HepG2 (cell line): ENCODE measurements at regions not wholly inside any gene's neighbourhood (a gene's known extent, or its start where the extent isn't known, plus 50 kb on each side); places are given as distances from the start of the nearest gene placed in this dataset.

Experiments used
- ATAC-seq: fragments of 200-7000 bp; cut with Tn5 transposase; 3 replicates; pipeline ENCODE4 v1.9.1; 2020; ENCODE audit warnings: mild to moderate bottlenecking, moderate library complexity
- BruUV-seq: library from RNA; stranded (reverse); fragments of 400-500 nt; replicated peaks from 2 replicates; lab custom pipeline; 2021; lab: Mats Ljungman, UMichigan
- CTCF ChIA-PET: fragments of 300-600 bp; formaldehyde crosslinking; extraction: SDS; loops from one replicate; lab custom pipeline; 2021; ENCODE audit warnings: low total read pairs, inconsistent platforms, low intra/inter-chr PET ratio; lab: Yijun Ruan, JAX
- POLR2A ChIA-PET: fragments of 350-600 bp; sonication (Branson Sonifier 250); formaldehyde crosslinking; loops from one replicate; lab custom pipeline; 2020; ENCODE audit warnings: antibody characterized with exemption, inconsistent platforms; lab: Yijun Ruan, JAX
- DNase-seq: peaks from one replicate; pipeline ENCODE4 v3.0.0-alpha.2; 2015; ENCODE audit warnings: low spot score
- FAIRE-seq: peaks from 3 replicates; lab custom pipeline; 2011; peaks lifted over from hg19 to GRCh38; lab: Jason Lieb, UNC
- H2AFZ ChIP-seq: one replicate; pipeline ENCODE4 v1.6.1; 2011; ENCODE audit warnings: low read length, inconsistent platforms
- H3K27ac ChIP-seq: fragments of 300-600 bp; 3 replicates; pipeline ENCODE4 v1.8.0; 2011; ENCODE audit warnings: mixed run types, mild to moderate bottlenecking, mixed read lengths, low read length, inconsistent platforms; ENCODE audit not compliant: insufficient read depth; ENCODE audit errors: extremely low read length
- H3K27me3 ChIP-seq, 2 experiments: fragments of 200-600 bp in 1 of 2; 2 replicates in 1 of 2; 3 replicates in 1 of 2; pipeline versions ENCODE4 v1.6.0 to v1.8.0; 2011; ENCODE audit warnings: low read length in 2 of 2, mild to moderate bottlenecking in 2 of 2, moderate library complexity in 2 of 2, inconsistent platforms in 1 of 2; ENCODE audit not compliant: insufficient read depth in 2 of 2, control insufficient read depth in 1 of 2
- H3K36me3 ChIP-seq, 2 experiments: fragments of 200-600 bp in 1 of 2; replicated peaks in 1 of 2; 2 replicates in 1 of 2; 3 replicates in 1 of 2; pipeline versions ENCODE4 v1.5.1 to v1.8.0; 2011; ENCODE audit warnings: low read length in 2 of 2, inconsistent platforms in 1 of 2; ENCODE audit not compliant: insufficient read depth in 2 of 2, control insufficient read depth in 1 of 2
- H3K4me1 ChIP-seq: 2 replicates; pipeline ENCODE4 v1.5.1; 2012; ENCODE audit warnings: low read length, inconsistent platforms; ENCODE audit not compliant: insufficient read depth
- H3K4me2 ChIP-seq: 2 replicates; pipeline ENCODE4 v1.6.0; 2011; ENCODE audit warnings: low read depth, low read length, inconsistent platforms
- H3K4me3 ChIP-seq, 3 experiments: fragments of 200-600 bp in 1 of 3; sonication (generic), shearing (Covaris generic) in 1 of 3; replicated peaks in 1 of 3; 2 replicates each; pipeline ENCODE4 v1.5.1; 2011 to 2016; ENCODE audit warnings: low read length in 3 of 3, inconsistent platforms in 2 of 3, low read depth in 2 of 3, mild to moderate bottlenecking in 2 of 3, control low read depth in 1 of 3, mixed read lengths in 1 of 3; ENCODE audit not compliant: insufficient read depth in 1 of 3
- H3K79me2 ChIP-seq: one replicate; pipeline ENCODE4 v1.6.1; 2011; ENCODE audit warnings: low read length, inconsistent platforms; ENCODE audit not compliant: insufficient read depth
- H3K9ac ChIP-seq: 2 replicates; pipeline ENCODE4 v1.6.0; 2011; ENCODE audit warnings: mild to moderate bottlenecking, low read depth, low read length, inconsistent platforms; ENCODE audit not compliant: insufficient read depth
- H3K9me3 ChIP-seq: 2 replicates; pipeline ENCODE4 v1.5.1; 2012; ENCODE audit warnings: mild to moderate bottlenecking, low read length
- H4K20me1 ChIP-seq: 2 replicates; pipeline ENCODE4 v1.6.0; 2011; ENCODE audit warnings: inconsistent platforms, mild to moderate bottlenecking, low read length, moderate library complexity; ENCODE audit not compliant: insufficient read depth
- CREB1 ChIP-seq, 2 experiments: fragments of 450-650 bp in 1 of 2; IDR thresholded peaks; 2 replicates each; pipeline ENCODE4 v1.6.1; 2016 to 2017; ENCODE audit warnings: control low read depth in 1 of 2, mild to moderate bottlenecking in 1 of 2, missing compliant biosample characterization in 1 of 2, missing genetic modification characterization in 1 of 2
- FOXK2 ChIP-seq: fragments of 450-650 bp; IDR thresholded peaks from 2 replicates; pipeline ENCODE4 v1.6.1; 2016
- KDM6A ChIP-seq: IDR thresholded peaks from 2 replicates; pipeline ENCODE4 v1.6.1; 2016; ENCODE audit warnings: low read depth
- NAIF1 ChIP-seq: sonication (generic); formaldehyde crosslinking; IDR thresholded peaks from 2 replicates; pipeline ENCODE4 v1.5.0; 2020; ENCODE audit warnings: mild to moderate bottlenecking, missing genetic modification reagents, borderline replicate concordance
- NR2F6 ChIP-seq, 2 experiments: IDR thresholded peaks; 2 replicates each; pipeline ENCODE4 v1.6.1; 2016; ENCODE audit warnings: antibody characterized with exemption in 1 of 2, mild to moderate bottlenecking in 1 of 2
- SALL2 ChIP-seq: sonication (generic); formaldehyde crosslinking; IDR thresholded peaks from 2 replicates; pipeline ENCODE4 v1.8.1; 2023; ENCODE audit warnings: mild to moderate bottlenecking, missing genetic modification reagents, inconsistent platforms
- SRY ChIP-seq: sonication (generic); formaldehyde crosslinking; IDR thresholded peaks from 2 replicates; pipeline ENCODE4 v1.8.0; 2022; ENCODE audit warnings: mild to moderate bottlenecking, missing genetic modification reagents
- ZBTB7A ChIP-seq: sonication (generic); formaldehyde crosslinking; IDR thresholded peaks from 2 replicates; pipeline ENCODE4 v1.8.0; 2022; ENCODE audit warnings: mild to moderate bottlenecking, missing genetic modification reagents
- ZNF10 ChIP-seq: sonication (generic); formaldehyde crosslinking; IDR thresholded peaks from 2 replicates; pipeline ENCODE4 v1.4.0; 2020; ENCODE audit warnings: mild to moderate bottlenecking, low read depth, missing genetic modification reagents, borderline replicate concordance
- ZNF629 ChIP-seq: sonication (generic); formaldehyde crosslinking; conservative IDR thresholded peaks from 2 replicates; pipeline ENCODE4 v1.5.0; 2020; ENCODE audit warnings: missing genetic modification reagents
- ZNF709 ChIP-seq: sonication (generic); formaldehyde crosslinking; IDR thresholded peaks from 2 replicates; pipeline ENCODE4 v1.5.0; 2020; ENCODE audit warnings: mild to moderate bottlenecking, missing genetic modification reagents
- ZNF720 ChIP-seq: sonication (generic); formaldehyde crosslinking; IDR thresholded peaks from 2 replicates; pipeline ENCODE4 v1.4.0; 2020; ENCODE audit warnings: missing genetic modification reagents
- ZSCAN30 ChIP-seq: sonication (generic); formaldehyde crosslinking; IDR thresholded peaks from 2 replicates; pipeline ENCODE4 v1.5.0; 2020; ENCODE audit warnings: mild to moderate bottlenecking, missing genetic modification reagents
- WGBS: methylation state at CpG from one replicate; pipeline ENCODE4 v1.1.6; 2017; ENCODE audit warnings: low lambda C conversion rate; 5-methylcytosine and 5-hydroxymethylcytosine counted together
- in situ Hi-C: cut with HindIII; loops from 2 replicates; pipeline ENCODE4 v1.10.0; 2017; ENCODE audit warnings: low pct_unique_long_range_greater_than_20kb; ENCODE audit not compliant: extremely low pct_ligation_motif_present
- intact Hi-C: fragments of 100-400 bp; cut with micrococcal nuclease; formaldehyde crosslinking; loops from one replicate; pipeline ENCODE4 v1.10.0; 2022; ENCODE audit not compliant: unreplicated experiment
- TF ChIP-seq, protein P1 (sequence below): sonication (generic); formaldehyde crosslinking; IDR thresholded peaks from 2 replicates; pipeline ENCODE4 v1.4.0; 2020; ENCODE audit warnings: missing genetic modification reagents, borderline replicate concordance
- TF ChIP-seq, protein P2 (sequence below): sonication (generic); formaldehyde crosslinking; IDR thresholded peaks from 2 replicates; pipeline ENCODE4 v1.4.0; 2020; ENCODE audit warnings: missing genetic modification reagents
- TF ChIP-seq, protein P3 (sequence below): sonication (generic); formaldehyde crosslinking; IDR thresholded peaks from 2 replicates; pipeline ENCODE4 v1.4.0; 2020; ENCODE audit warnings: missing genetic modification reagents
- TF ChIP-seq, protein P4 (sequence below): sonication (generic); formaldehyde crosslinking; IDR thresholded peaks from 2 replicates; pipeline ENCODE4 v1.5.0; 2020; ENCODE audit warnings: mild to moderate bottlenecking, missing genetic modification reagents

DNA sequence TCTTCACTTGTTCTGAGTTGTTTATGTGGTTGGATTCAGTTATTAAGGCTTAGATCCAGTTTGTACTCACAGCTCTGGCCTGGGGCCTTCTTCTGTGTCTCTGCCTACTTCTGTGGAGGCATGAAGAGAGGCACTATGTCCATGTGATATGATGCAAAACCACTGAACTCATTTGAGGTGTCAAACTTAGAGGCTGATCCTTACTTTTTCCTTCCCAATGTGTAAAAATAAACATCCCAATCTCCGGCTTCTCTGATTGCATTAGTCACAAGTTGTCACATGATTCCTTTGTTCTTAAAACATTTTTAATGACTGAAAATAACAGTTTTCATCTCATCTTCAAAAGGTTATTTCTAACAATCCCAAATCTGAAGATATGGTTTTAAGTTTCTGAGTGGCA is 276.0 kb upstream of the RGMB start (continued):
- TF ChIP-seq, protein P1, sequence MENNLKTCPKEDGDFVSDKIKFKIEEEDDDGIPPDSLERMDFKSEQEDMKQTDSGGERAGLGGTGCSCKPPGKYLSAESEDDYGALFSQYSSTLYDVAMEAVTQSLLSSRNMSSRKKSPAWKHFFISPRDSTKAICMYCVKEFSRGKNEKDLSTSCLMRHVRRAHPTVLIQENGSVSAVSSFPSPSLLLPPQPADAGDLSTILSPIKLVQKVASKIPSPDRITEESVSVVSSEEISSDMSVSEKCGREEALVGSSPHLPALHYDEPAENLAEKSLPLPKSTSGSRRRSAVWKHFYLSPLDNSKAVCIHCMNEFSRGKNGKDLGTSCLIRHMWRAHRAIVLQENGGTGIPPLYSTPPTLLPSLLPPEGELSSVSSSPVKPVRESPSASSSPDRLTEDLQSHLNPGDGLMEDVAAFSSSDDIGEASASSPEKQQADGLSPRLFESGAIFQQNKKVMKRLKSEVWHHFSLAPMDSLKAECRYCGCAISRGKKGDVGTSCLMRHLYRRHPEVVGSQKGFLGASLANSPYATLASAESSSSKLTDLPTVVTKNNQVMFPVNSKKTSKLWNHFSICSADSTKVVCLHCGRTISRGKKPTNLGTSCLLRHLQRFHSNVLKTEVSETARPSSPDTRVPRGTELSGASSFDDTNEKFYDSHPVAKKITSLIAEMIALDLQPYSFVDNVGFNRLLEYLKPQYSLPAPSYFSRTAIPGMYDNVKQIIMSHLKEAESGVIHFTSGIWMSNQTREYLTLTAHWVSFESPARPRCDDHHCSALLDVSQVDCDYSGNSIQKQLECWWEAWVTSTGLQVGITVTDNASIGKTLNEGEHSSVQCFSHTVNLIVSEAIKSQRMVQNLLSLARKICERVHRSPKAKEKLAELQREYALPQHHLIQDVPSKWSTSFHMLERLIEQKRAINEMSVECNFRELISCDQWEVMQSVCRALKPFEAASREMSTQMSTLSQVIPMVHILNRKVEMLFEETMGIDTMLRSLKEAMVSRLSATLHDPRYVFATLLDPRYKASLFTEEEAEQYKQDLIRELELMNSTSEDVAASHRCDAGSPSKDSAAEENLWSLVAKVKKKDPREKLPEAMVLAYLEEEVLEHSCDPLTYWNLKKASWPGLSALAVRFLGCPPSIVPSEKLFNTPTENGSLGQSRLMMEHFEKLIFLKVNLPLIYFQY (CRISPR knock-in tag) = no peak
- no peak for TF ChIP-seq KDM6A (CRISPR knock-in tag)
- TF ChIP-seq, protein P2, sequence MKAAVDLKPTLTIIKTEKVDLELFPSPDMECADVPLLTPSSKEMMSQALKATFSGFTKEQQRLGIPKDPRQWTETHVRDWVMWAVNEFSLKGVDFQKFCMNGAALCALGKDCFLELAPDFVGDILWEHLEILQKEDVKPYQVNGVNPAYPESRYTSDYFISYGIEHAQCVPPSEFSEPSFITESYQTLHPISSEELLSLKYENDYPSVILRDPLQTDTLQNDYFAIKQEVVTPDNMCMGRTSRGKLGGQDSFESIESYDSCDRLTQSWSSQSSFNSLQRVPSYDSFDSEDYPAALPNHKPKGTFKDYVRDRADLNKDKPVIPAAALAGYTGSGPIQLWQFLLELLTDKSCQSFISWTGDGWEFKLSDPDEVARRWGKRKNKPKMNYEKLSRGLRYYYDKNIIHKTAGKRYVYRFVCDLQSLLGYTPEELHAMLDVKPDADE (CRISPR knock-in tag) = no peak
- no peak for TF ChIP-seq FOXK2
- no peak for TF ChIP-seq CREB1 (IDR thresholded peaks at IDR 0.05)
- no peak for TF ChIP-seq CREB1 (CRISPR knock-in tag; IDR thresholded peaks at IDR 0.05)
- TF ChIP-seq SRY (CRISPR knock-in tag) = no peak
- TF ChIP-seq NAIF1 = no peak
- no peak for TF ChIP-seq SALL2 (CRISPR knock-in tag)
- no peak for TF ChIP-seq ZSCAN30 (CRISPR knock-in tag)

DNA sequence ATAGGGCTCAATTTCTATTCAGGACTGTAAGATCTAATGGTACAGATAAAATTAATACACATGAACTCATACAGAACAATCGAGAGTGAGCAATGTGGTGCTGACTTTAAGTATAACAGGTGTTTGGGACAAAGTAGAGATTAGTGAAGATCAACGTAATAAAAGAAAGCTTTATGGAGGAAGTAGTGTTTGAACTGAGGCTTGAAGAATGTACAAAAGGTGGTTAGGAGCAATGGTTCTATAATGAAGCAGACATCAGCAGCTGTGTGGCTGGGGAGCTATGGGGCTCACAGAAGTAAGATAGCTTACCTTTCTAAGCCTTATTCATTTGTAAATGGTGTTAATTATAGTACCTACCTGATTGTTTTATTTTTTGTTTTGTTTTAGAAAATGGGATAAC is 275.4 kb upstream of the RGMB start:
- no TSS peak for BruUV-seq
- ChIA-PET POLR2A (no interaction called here), CTCF (no interaction called here)
- H3K9me3 ChIP-seq = no peaks in the 10 kb centered on the region
- H3K4me1 ChIP-seq = no peaks in the 10 kb centered on the region
- H3K36me3 ChIP-seq = no peaks in the 10 kb centered on the region
- DNase-seq (no peak), ATAC-seq (no peak), FAIRE-seq (no peak)
- 1% methylated on average over 2 of the region's 2 CpGs for WGBS
- intact Hi-C loops (no loop called here), in situ Hi-C loops (no loop called here)
- no peak overlapping the region for H2AFZ ChIP-seq
- H3K79me2 ChIP-seq = no peaks in the 10 kb centered on the region
- no peak overlapping the region for H3K27ac ChIP-seq
- H3K4me3 ChIP-seq = no peak overlapping the region
- no peak overlapping the region for H3K4me2 ChIP-seq
- H3K9ac ChIP-seq = no peak overlapping the region
- H3K27me3 ChIP-seq = no peaks in the 10 kb centered on the region
- H4K20me1 ChIP-seq = no peaks in the 10 kb centered on the region
- TF ChIP-seq ZNF10 (no peak), ZNF709 (CRISPR knock-in tag) (no peak), ZNF629 (CRISPR knock-in tag) (no peak), ZNF720 (CRISPR knock-in tag) (no peak), ZBTB7A (CRISPR knock-in tag) (no peak), NR2F6 (IDR thresholded peaks at IDR 0.05) (no peak), NR2F6 (CRISPR knock-in tag; IDR thresholded peaks at IDR 0.05) (no peak)
- TF ChIP-seq, protein P3, sequence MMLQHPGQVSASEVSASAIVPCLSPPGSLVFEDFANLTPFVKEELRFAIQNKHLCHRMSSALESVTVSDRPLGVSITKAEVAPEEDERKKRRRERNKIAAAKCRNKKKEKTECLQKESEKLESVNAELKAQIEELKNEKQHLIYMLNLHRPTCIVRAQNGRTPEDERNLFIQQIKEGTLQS (CRISPR knock-in tag) = no peak
- TF ChIP-seq, protein P4, sequence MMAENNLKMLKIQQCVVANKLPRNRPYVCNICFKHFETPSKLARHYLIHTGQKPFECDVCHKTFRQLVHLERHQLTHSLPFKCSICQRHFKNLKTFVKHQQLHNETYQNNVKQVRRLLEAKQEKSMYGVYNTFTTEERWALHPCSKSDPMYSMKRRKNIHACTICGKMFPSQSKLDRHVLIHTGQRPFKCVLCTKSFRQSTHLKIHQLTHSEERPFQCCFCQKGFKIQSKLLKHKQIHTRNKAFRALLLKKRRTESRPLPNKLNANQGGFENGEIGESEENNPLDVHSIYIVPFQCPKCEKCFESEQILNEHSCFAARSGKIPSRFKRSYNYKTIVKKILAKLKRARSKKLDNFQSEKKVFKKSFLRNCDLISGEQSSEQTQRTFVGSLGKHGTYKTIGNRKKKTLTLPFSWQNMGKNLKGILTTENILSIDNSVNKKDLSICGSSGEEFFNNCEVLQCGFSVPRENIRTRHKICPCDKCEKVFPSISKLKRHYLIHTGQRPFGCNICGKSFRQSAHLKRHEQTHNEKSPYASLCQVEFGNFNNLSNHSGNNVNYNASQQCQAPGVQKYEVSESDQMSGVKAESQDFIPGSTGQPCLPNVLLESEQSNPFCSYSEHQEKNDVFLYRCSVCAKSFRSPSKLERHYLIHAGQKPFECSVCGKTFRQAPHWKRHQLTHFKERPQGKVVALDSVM = no peak
